Activated naive CD4-positive, alpha-beta T cell treated with anti-CD3 and anti-CD28 coated beads, Interleukin-2, amount 10 ng/mL, durations not matched to agents 7 days and 5 days (primary cell): ENCODE measurements at regions not wholly inside any gene's neighbourhood (a gene's known extent, or its start where the extent isn't known, plus 50 kb on each side); places are given as distances from the start of the nearest gene placed in this dataset.
"Not testable (repeated sequence)": the region's sequence is repeated elsewhere in the genome, so short reads cannot be mapped to it uniquely, and the experiment has no call there.

Experiments used
- CTCF ChIA-PET: fragments of 350-600 bp; sonication (Branson Sonifier 250); formaldehyde crosslinking; loops from one replicate; lab custom pipeline; 2021; ENCODE audit warnings: antibody characterized with exemption; lab: Charles Lee
- DNase-seq: peaks from one replicate; pipeline ENCODE4 v3.0.0-alpha.2; 2020
- H3K27ac Mint-ChIP-seq: one replicate; pipeline ENCODE4 v1.8.0; 2021; ENCODE audit warnings: mild to moderate bottlenecking, moderate library complexity, mixed read lengths
- H3K27me3 Mint-ChIP-seq: one replicate; pipeline ENCODE4 v1.8.0; 2021; ENCODE audit warnings: mild to moderate bottlenecking, mixed read lengths
- H3K36me3 Mint-ChIP-seq: one replicate; pipeline ENCODE4 v1.8.0; 2021; ENCODE audit warnings: mixed read lengths
- H3K4me1 Mint-ChIP-seq: one replicate; pipeline ENCODE4 v1.8.0; 2021; ENCODE audit warnings: mixed read lengths
- H3K4me3 Mint-ChIP-seq: one replicate; pipeline ENCODE4 v1.8.0; 2021; ENCODE audit warnings: mild to moderate bottlenecking, moderate library complexity, mixed read lengths
- H3K9me3 Mint-ChIP-seq: one replicate; pipeline ENCODE4 v1.8.0; 2021; ENCODE audit warnings: mixed read lengths

DNA sequence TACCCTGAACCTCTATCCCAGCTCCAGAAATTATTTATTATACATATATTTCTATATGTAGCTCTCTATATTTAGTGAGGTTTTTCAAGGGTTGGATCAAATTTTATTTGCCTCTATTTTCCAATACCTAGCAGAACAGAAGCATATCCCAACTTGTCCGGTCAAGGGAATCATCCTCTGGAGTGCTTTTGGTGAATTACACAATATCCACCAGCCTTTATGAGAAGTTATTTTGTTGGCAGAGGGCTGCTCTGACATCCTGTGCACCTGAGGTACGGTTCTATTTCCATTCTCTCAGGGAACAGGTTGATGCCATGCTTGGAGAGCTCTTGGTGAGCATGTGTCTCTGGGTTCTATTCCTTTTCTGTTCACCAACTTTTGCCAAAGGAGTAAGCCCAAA, 1056.4 kb downstream of the GALC start:
- H3K27ac Mint-ChIP-seq: no peak overlapping the region
- DNase-seq: no peak
- no peaks in the 10 kb centered on the region for H3K27me3 Mint-ChIP-seq
- CTCF ChIA-PET: no interaction called here
- H3K4me3 Mint-ChIP-seq: no peak overlapping the region
- H3K9me3 Mint-ChIP-seq: peaks cover 5% of the 10 kb centered on the region
- H3K4me1 Mint-ChIP-seq: no peaks in the 10 kb centered on the region
- H3K36me3 Mint-ChIP-seq: no peaks in the 10 kb centered on the region

DNA sequence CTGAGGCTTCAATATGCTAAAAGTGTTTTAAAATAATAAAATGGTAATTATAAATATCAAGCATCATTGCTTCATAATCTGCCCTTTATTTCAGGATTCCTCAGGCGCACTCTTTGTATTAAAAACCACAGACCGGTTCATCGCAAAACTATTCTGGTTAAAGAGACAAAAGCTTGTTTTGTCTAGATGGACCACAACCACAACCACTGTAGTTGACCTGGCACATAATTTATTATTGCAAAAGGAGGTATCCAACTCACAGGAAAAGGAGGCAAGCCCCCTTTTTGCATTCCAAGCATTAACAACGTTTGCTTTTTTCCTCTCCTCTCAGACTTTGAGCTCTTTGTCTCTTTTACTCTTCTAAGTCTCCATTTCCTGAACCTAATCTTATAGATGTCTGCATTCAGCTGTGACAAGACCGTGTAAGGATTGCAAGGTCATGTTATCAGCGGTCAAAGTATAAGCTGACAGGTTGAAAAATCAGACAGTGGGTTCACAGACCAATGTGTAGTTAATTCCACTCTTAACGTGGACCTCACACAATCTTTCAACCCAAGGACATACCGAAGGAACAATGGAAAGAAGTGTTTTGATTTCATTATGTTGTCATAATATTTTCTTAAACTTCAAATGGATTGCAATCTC, 1057.6 kb downstream of the GALC start:
- CTCF ChIA-PET: no interaction called here
- no peak overlapping the region for H3K27ac Mint-ChIP-seq
- no peaks in the 10 kb centered on the region for H3K27me3 Mint-ChIP-seq
- DNase-seq: no peak
- H3K4me1 Mint-ChIP-seq: no peaks in the 10 kb centered on the region
- no peaks in the 10 kb centered on the region for H3K36me3 Mint-ChIP-seq
- no peak overlapping the region for H3K4me3 Mint-ChIP-seq
- H3K9me3 Mint-ChIP-seq: peaks cover 5% of the 10 kb centered on the region

DNA sequence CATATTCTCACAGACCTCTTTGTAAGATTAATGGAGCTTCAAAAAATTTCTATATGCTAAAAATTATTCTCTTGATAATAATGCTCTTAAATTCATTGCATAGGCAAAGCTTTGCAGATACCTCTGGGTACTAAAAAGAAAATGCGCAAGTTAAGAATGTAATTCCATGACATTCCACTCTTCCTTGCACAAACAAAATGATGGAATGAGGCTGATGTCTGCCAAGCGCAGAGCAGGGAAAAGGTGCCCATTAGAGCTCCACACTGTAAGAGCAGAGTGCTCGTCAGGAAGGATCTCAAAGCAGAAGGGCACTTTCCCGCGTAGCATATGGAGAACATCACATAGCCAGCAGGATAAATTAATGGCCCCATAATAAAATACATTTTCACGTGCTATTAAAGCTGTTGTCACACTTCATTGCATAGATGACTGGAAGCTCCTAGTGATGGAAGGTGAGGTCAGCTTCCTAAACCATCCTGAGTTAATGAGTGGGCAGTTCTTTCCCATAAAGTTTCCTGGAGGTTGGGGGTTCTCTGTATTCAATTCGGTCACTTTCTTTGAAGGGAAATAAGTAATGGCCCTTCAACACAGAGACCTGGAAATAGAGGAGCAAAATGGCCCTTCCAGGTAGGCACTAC, 1058.9 kb downstream of the GALC start:
- Mint-ChIP-seq H3K27ac (no peak overlapping the region), H3K4me1 (no peaks in the 10 kb centered on the region), H3K36me3 (no peaks in the 10 kb centered on the region), H3K27me3 (no peaks in the 10 kb centered on the region), H3K4me3 (no peak overlapping the region), H3K9me3 (peaks cover 3% of the 10 kb centered on the region)
- DNase-seq: no peak
- CTCF ChIA-PET: no interaction called here

DNA sequence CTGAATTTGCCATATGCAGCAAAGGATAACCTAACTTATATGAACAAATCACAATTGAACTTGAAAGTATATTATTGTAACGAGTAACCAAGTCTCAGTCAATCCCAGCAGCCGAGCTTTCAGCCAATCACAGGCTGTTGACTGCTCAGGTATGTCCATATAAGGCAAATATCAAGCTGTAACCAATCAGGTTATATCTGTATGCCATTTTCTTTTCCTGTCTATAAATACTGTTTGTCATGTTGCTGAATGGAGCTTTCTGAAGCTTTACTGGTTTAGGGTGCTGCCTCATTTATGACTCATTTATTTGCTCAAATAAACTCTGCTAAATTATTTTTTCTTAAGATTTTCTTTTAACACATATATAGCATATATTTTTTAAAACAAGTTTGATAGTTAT, 1059.5 kb downstream of the GALC start:
- Mint-ChIP-seq H3K4me1 (no peaks in the 10 kb centered on the region), H3K27ac (no peak overlapping the region), H3K36me3 (no peaks in the 10 kb centered on the region), H3K27me3 (no peaks in the 10 kb centered on the region), H3K9me3 (no peaks in the 10 kb centered on the region), H3K4me3 (no peak overlapping the region)
- CTCF ChIA-PET: no interaction called here
- no peak for DNase-seq

DNA sequence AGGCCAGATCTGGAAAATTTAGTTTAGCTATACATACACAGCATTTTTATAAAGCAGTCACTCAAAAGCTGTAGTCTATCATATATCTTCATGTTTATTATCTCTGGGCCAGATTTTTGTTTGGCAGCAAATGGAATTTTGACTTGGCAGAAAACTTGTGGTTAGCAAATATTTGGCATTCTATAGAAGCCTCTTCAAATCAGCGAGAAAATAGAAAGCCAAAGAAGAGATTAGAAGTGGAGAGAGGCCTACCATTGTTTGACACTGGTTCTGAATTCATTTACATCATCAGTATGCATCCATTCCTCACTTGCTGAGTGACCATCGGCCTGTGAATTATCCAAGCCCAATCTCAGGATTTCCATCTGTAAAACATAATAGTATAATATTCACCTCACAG, 1077.6 kb downstream of the GALC start:
- Mint-ChIP-seq H3K27me3 (no peaks in the 10 kb centered on the region), H3K4me3 (no peak overlapping the region), H3K36me3 (no peaks in the 10 kb centered on the region), H3K9me3 (no peaks in the 10 kb centered on the region), H3K4me1 (no peaks in the 10 kb centered on the region), H3K27ac (no peak overlapping the region)
- CTCF ChIA-PET: no interaction called here
- no peak for DNase-seq

DNA sequence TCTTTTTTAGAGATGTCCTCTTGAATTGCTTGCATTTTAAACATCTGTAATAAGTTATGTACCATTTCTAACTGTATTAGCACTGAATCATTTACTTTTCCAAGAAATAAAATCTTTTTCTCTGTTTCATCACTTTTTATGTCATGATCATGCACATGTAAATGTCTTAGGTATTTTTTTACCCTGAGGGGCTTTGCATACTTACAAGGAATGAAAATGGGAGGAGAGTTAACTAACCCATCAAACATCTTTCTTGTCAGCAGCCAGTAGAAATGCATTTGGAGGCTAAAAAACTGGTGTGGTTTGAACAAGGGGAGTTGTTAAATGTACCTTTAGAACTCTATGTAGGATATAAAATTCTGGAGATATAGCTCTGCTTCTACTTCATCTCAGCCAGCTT, 1080.3 kb downstream of the GALC start:
- DNase-seq: no peak
- no peaks in the 10 kb centered on the region for H3K4me1 Mint-ChIP-seq
- no peaks in the 10 kb centered on the region for H3K36me3 Mint-ChIP-seq
- H3K9me3 Mint-ChIP-seq: no peaks in the 10 kb centered on the region
- CTCF ChIA-PET: no interaction called here
- no peaks in the 10 kb centered on the region for H3K27me3 Mint-ChIP-seq
- no peak overlapping the region for H3K4me3 Mint-ChIP-seq
- H3K27ac Mint-ChIP-seq: no peak overlapping the region

DNA sequence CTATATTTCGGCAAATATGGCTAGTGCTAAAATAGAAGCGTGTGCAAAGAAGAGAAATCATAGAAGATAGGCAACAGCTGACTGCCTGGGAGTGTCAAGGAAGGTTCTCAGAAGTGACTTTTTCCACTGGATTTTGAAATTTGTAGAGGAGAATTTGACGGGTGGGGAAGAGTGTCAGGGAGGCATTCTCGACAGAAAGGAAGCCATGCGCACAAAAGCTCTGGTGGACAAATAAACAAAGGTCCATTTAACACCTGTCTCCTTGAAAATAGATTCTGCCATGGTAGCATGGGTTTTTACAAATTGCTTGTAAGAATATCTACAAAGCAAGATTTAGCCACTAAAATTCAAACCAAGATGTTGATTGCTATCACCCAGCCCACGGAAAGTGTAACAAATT, 1081.5 kb downstream of the GALC start:
- Mint-ChIP-seq H3K4me3 (no peak overlapping the region), H3K4me1 (no peaks in the 10 kb centered on the region), H3K27me3 (no peaks in the 10 kb centered on the region), H3K27ac (no peak overlapping the region), H3K36me3 (no peaks in the 10 kb centered on the region), H3K9me3 (no peaks in the 10 kb centered on the region)
- no peak for DNase-seq
- CTCF ChIA-PET: no interaction called here

DNA sequence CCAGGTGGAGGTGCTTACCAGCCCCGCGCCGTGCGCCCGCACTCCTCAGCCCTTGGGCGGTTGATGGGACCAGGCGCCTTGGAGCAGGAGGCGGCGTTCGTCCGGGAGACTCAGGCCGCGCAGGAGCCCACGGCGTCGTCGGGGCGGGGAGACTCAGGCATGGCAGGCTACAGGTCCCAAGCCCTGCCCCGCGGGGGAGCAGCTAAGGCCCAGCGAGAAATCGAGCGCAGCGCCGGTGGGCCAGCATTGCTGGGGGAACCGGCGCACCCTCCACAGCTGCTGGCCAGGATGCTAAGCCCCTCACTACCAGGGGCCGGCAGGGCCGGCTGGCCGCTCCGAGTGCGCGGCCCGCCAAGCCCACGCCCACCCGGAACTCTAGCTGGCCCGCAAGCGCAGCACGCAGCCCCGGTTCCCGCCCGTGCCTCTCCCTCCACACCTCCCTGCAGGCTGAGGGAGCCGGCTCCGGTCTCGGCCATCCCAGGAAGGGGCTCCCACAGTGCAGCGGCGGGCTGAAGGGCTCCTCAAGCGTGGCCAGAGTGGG, 1087.5 kb downstream of the GALC start:
- CTCF ChIA-PET, H3K4me3 Mint-ChIP-seq, H3K27ac Mint-ChIP-seq, H3K36me3 Mint-ChIP-seq, DNase-seq, H3K27me3 Mint-ChIP-seq, H3K9me3 Mint-ChIP-seq, H3K4me1 Mint-ChIP-seq: not testable (repeated sequence)

DNA sequence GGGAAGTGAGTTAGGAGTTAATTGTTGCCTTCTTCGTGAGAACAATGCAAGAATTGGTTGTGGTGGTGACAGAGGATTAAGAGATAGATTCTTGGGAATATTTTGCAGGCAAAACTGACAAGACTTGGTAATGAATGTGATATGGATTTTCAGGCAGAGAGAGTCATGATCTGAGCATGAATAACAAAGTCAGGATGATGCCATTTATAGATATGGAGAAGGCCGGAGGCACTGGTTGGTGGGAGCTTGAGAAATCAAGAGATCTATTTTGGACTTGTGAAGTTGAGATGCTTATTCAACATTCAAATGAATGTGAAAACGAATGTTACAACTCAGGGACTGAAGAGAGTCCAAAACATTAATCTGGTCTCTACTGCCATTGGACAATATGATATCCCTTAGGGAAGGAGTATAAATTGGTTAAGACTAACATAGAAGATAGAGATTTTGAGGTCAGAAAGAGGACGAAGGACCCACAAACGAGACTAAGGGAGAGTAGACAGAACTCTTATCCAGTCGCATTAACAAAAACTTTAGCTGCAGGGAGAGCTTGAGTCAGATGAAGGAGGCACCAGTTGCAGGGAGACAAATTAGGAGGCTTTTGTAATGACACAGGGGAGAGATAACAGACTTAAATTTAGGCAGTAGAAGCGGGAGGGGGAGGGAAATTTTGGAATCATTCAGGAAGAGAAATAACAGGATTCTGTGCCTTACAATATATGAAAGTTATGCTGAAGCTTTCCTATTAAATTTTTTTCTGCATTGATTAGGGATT, 1090.6 kb downstream of the GALC start:
- no peaks in the 10 kb centered on the region for H3K9me3 Mint-ChIP-seq
- H3K36me3 Mint-ChIP-seq: no peaks in the 10 kb centered on the region
- H3K4me1 Mint-ChIP-seq: no peaks in the 10 kb centered on the region
- H3K4me3 Mint-ChIP-seq: no peak overlapping the region
- no peak overlapping the region for H3K27ac Mint-ChIP-seq
- DNase-seq: no peak
- CTCF ChIA-PET: no interaction called here
- no peaks in the 10 kb centered on the region for H3K27me3 Mint-ChIP-seq

DNA sequence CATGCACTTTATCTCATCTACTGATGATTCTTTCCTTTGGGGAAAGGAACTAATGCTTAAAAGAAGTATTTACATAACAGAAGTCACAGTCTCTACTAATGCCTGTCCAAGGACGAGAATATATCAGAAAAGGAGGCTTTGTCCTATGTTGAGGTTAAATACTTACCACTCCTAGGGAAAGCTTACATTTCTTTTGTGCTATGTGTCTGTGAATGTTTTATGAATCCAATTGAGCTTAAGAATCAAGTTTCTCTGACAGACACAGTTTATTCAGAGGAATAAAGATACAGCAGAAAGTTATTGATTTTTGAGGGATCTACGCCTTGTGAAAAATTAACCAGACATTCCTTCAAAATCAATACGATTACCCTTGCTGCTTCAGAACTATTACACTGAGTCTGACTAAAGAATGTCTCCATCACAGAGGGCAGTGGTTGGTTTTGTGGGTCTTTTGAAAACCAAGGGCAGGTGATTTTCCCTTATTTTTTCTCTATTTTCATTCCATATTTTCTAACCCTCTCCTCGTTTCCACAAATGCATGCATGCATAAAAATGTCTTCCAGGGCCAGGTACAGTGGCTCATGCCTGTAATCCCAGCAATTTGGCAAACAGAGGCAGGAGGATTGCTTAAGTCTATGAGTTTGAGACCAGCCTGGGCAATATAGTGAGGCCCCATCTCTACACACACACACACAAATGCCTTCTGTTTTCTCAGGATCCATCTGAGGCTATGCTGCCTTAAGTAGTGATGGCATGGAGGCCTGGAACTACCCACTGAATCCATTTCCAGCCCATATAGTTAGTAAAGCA, 1095.1 kb downstream of the GALC start:
- H3K36me3 Mint-ChIP-seq: no peaks in the 10 kb centered on the region
- no peaks in the 10 kb centered on the region for H3K9me3 Mint-ChIP-seq
- no peak overlapping the region for H3K27ac Mint-ChIP-seq
- H3K27me3 Mint-ChIP-seq: no peaks in the 10 kb centered on the region
- no peak overlapping the region for H3K4me3 Mint-ChIP-seq
- CTCF ChIA-PET: no interaction called here
- DNase-seq: no peak
- H3K4me1 Mint-ChIP-seq: no peaks in the 10 kb centered on the region

DNA sequence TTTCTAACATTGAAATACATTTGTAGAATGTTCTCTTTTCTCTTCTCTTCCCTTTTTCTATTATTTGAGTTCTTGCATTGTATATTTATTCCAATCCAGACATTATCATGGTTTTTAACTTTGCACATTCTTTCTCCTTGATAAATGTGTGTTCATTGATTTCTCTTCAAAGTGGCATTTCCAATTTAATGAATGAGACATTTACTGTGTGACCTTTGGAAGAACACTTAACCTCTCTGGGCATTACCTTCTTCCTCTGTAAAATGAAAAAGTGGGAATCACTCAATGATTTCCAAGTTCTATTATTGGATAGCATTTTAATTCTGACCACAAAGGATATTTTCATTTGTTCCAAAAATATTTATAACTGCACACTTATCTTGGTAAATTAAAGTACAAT, 1095.8 kb downstream of the GALC start:
- Mint-ChIP-seq H3K27me3 (no peaks in the 10 kb centered on the region), H3K4me1 (no peaks in the 10 kb centered on the region)
- CTCF ChIA-PET: no interaction called here

DNA sequence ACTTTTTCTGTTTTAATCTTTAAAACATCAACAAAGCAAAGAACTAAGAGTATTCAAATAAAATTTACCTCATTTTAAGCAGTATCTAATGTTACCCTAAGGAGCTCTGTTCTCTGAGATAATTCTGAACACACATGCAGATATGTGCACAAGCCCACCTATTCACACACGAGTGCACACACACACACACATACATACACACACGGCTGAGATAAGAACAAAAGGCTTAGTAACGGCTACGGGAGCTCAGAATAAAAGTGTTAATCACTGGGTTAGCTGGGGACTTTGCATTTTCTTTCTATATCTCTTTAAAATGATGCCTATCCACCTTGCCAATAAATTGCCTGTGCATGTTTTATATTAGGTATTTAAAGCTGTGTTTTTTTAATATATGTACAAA, 1096.3 kb downstream of the GALC start:
- CTCF ChIA-PET: no interaction called here
- Mint-ChIP-seq H3K4me3 (no peak overlapping the region), H3K27me3 (no peaks in the 10 kb centered on the region), H3K27ac (no peak overlapping the region), H3K36me3 (no peaks in the 10 kb centered on the region), H3K4me1 (no peaks in the 10 kb centered on the region), H3K9me3 (no peaks in the 10 kb centered on the region)
- DNase-seq: no peak

More for the DNA sequence above, 1095.8 kb downstream of the GALC start:
- no peak overlapping the region for H3K4me3 Mint-ChIP-seq
- H3K9me3 Mint-ChIP-seq: no peaks in the 10 kb centered on the region
- H3K27ac Mint-ChIP-seq: no peak overlapping the region
- DNase-seq: no peak
- H3K36me3 Mint-ChIP-seq: no peaks in the 10 kb centered on the region

DNA sequence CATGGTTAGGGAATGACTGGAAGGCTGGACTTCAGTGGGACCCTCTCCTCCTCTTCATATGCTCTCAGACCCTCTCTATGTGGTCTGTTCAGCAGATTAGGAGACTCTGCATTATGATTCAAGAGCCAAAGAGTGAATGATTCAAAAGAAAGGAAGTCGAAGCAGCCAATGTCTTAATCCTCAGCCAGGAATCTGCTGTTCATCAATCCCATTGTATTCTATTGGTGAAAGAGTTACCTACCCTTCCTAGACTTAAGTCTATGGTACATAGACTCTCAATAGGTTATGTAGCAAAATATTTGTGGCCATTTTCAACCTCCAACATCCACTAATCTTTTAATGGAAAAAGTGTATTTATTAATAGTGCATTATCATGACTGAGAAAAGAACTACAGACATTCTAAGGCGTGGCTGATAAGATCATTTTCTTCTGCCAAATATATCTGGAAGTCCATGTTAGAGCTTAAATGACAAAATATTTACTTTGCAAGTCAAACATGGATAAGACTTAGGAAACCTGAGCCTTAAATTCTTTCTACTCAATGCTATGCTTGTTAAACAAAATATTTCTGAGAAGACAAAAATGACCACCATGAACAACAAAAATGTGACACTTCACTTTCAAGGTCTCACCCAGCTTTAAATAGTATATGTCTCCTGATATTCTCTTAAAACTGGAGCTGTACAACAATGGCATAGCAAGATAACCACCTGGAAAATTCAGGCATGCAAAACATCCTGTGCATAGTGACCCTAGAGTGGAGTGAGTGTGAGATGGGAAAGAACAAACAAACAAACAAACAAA, 1100.6 kb downstream of the GALC start:
- peaks cover 1% of the 10 kb centered on the region for H3K9me3 Mint-ChIP-seq
- H3K4me1 Mint-ChIP-seq: no peaks in the 10 kb centered on the region
- CTCF ChIA-PET: no interaction called here
- H3K27ac Mint-ChIP-seq: no peak overlapping the region
- H3K27me3 Mint-ChIP-seq: no peaks in the 10 kb centered on the region
- H3K4me3 Mint-ChIP-seq: no peak overlapping the region
- no peaks in the 10 kb centered on the region for H3K36me3 Mint-ChIP-seq
- DNase-seq: no peak

DNA sequence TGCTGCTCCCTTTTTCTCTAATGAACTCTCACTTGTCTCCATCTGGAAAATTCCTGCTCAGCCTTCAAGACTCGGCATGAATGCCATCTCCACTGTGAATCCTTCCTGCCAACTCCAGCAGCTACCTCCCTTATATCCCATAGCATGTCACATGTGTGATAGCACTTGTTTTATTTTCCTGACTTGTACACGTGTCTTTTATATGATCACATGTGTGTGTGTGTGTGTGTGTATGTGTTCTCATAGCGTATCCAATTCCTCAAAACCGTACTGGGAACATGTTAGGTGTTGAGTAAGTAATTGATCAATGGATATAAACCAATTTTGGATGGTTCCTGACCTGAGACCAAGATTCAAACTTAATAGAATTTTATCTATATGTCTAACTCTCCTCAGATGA, 1107.7 kb downstream of the GALC start:
- no peaks in the 10 kb centered on the region for H3K36me3 Mint-ChIP-seq
- no peak overlapping the region for H3K4me3 Mint-ChIP-seq

More for the DNA sequence above, 1107.7 kb downstream of the GALC start:
- CTCF ChIA-PET: no interaction called here
- Mint-ChIP-seq H3K4me1 (no peaks in the 10 kb centered on the region), H3K27ac (no peak overlapping the region), H3K27me3 (no peaks in the 10 kb centered on the region), H3K9me3 (peaks cover 12% of the 10 kb centered on the region)
- DNase-seq: no peak
